ENCODE measurements at regions not wholly inside any gene's neighbourhood (a gene's known extent, or its start where the extent isn't known, plus 50 kb on each side); places are given as distances from the start of the nearest gene placed in this dataset.

- Histone ChIP-seq H3K4me1 (ENCODE audit: control insufficient read depth in 1 of 2, insufficient read depth in 2 of 2, low read length in 2 of 2) (no peaks in the 10 kb centered on the region), H3K36me3 (ENCODE audit: control insufficient read depth in 1 of 2, insufficient read depth in 2 of 2, low read length in 2 of 2) (no peaks in the 10 kb centered on the region), H3K9ac (ENCODE audit: low read depth in 1 of 2, low read length in 2 of 2) (no peak overlapping the region), H3K9me3 (ENCODE audit: control insufficient read depth in 1 of 2, low read length in 2 of 2) (no peaks in the 10 kb centered on the region), H3K27ac (ENCODE audit: low read depth, low read length) (no peak overlapping the region), H3K27me3 (ENCODE audit: control insufficient read depth in 1 of 2, insufficient read depth in 2 of 2, low read length in 2 of 2) (no peaks in the 10 kb centered on the region), H3K4me3 (ENCODE audit: low read depth in 1 of 2, low read length in 2 of 2) (no peak overlapping the region)
These were observed 355.8 kb upstream of the C2CD4B start for GRCh38 chr15:62520887-62521286.

- Histone ChIP-seq H3K36me3 (ENCODE audit: control insufficient read depth in 1 of 2, insufficient read depth in 2 of 2, low read length in 2 of 2) (no peaks in the 10 kb centered on the region), H3K4me3 (ENCODE audit: low read depth in 1 of 2, low read length in 2 of 2) (no peak overlapping the region), H3K4me1 (ENCODE audit: control insufficient read depth in 1 of 2, insufficient read depth in 2 of 2, low read length in 2 of 2) (no peaks in the 10 kb centered on the region), H3K27me3 (ENCODE audit: control insufficient read depth in 1 of 2, insufficient read depth in 2 of 2, low read length in 2 of 2) (no peaks in the 10 kb centered on the region), H3K9me3 (ENCODE audit: control insufficient read depth in 1 of 2, low read length in 2 of 2) (no peaks in the 10 kb centered on the region), H3K27ac (ENCODE audit: low read depth, low read length) (no peak overlapping the region), H3K9ac (ENCODE audit: low read depth in 1 of 2, low read length in 2 of 2) (no peak overlapping the region)
These were observed 356.3 kb upstream of the C2CD4B start for GRCh38 chr15:62521396-62521795.

- Histone ChIP-seq H3K9ac (ENCODE audit: low read depth in 1 of 2, low read length in 2 of 2) (no peak overlapping the region), H3K27ac (ENCODE audit: low read depth, low read length) (no peak overlapping the region), H3K4me3 (ENCODE audit: low read depth in 1 of 2, low read length in 2 of 2) (no peak overlapping the region), H3K4me1 (ENCODE audit: control insufficient read depth in 1 of 2, insufficient read depth in 2 of 2, low read length in 2 of 2) (no peaks in the 10 kb centered on the region), H3K36me3 (ENCODE audit: control insufficient read depth in 1 of 2, insufficient read depth in 2 of 2, low read length in 2 of 2) (no peaks in the 10 kb centered on the region), H3K27me3 (ENCODE audit: control insufficient read depth in 1 of 2, insufficient read depth in 2 of 2, low read length in 2 of 2) (no peaks in the 10 kb centered on the region), H3K9me3 (ENCODE audit: control insufficient read depth in 1 of 2, low read length in 2 of 2) (no peaks in the 10 kb centered on the region)
These were observed 359.8 kb upstream of the C2CD4B start for GRCh38 chr15:62524848-62525247.

GRCh38 chr15:62527387-62527786 lies 362.3 kb upstream of the C2CD4B start:
- Histone ChIP-seq H3K36me3 (ENCODE audit: control insufficient read depth in 1 of 2, insufficient read depth in 2 of 2, low read length in 2 of 2) (no peaks in the 10 kb centered on the region), H3K9ac (ENCODE audit: low read depth in 1 of 2, low read length in 2 of 2) (no peak overlapping the region), H3K27me3 (ENCODE audit: control insufficient read depth in 1 of 2, insufficient read depth in 2 of 2, low read length in 2 of 2) (no peaks in the 10 kb centered on the region), H3K27ac (ENCODE audit: low read depth, low read length) (no peak overlapping the region), H3K9me3 (ENCODE audit: control insufficient read depth in 1 of 2, low read length in 2 of 2) (no peaks in the 10 kb centered on the region), H3K4me1 (ENCODE audit: control insufficient read depth in 1 of 2, insufficient read depth in 2 of 2, low read length in 2 of 2) (no peaks in the 10 kb centered on the region), H3K4me3 (ENCODE audit: low read depth in 1 of 2, low read length in 2 of 2) (no peak overlapping the region)

GRCh38 chr15:62528505-62528904 lies 363.4 kb upstream of the C2CD4B start:
- Histone ChIP-seq H3K9ac (ENCODE audit: low read depth in 1 of 2, low read length in 2 of 2) (no peak overlapping the region), H3K27me3 (ENCODE audit: control insufficient read depth in 1 of 2, insufficient read depth in 2 of 2, low read length in 2 of 2) (no peaks in the 10 kb centered on the region), H3K4me3 (ENCODE audit: low read depth in 1 of 2, low read length in 2 of 2) (no peak overlapping the region), H3K9me3 (ENCODE audit: control insufficient read depth in 1 of 2, low read length in 2 of 2) (no peaks in the 10 kb centered on the region), H3K36me3 (ENCODE audit: control insufficient read depth in 1 of 2, insufficient read depth in 2 of 2, low read length in 2 of 2) (no peaks in the 10 kb centered on the region), H3K27ac (ENCODE audit: low read depth, low read length) (no peak overlapping the region), H3K4me1 (ENCODE audit: control insufficient read depth in 1 of 2, insufficient read depth in 2 of 2, low read length in 2 of 2) (no peaks in the 10 kb centered on the region)

- Histone ChIP-seq H3K9me3 (ENCODE audit: control insufficient read depth in 1 of 2, low read length in 2 of 2) (no peaks in the 10 kb centered on the region), H3K4me3 (ENCODE audit: low read depth in 1 of 2, low read length in 2 of 2) (no peak overlapping the region), H3K27me3 (ENCODE audit: control insufficient read depth in 1 of 2, insufficient read depth in 2 of 2, low read length in 2 of 2) (no peaks in the 10 kb centered on the region), H3K27ac (ENCODE audit: low read depth, low read length) (no peak overlapping the region), H3K9ac (ENCODE audit: low read depth in 1 of 2, low read length in 2 of 2) (no peak overlapping the region), H3K4me1 (ENCODE audit: control insufficient read depth in 1 of 2, insufficient read depth in 2 of 2, low read length in 2 of 2) (no peaks in the 10 kb centered on the region), H3K36me3 (ENCODE audit: control insufficient read depth in 1 of 2, insufficient read depth in 2 of 2, low read length in 2 of 2) (no peaks in the 10 kb centered on the region)
These were observed 367.3 kb upstream of the C2CD4B start for GRCh38 chr15:62532367-62532766.

- Histone ChIP-seq H3K9me3 (ENCODE audit: control insufficient read depth in 1 of 2, low read length in 2 of 2) (no peaks in the 10 kb centered on the region), H3K27ac (ENCODE audit: low read depth, low read length) (no peak overlapping the region), H3K4me1 (ENCODE audit: control insufficient read depth in 1 of 2, insufficient read depth in 2 of 2, low read length in 2 of 2) (no peaks in the 10 kb centered on the region), H3K36me3 (ENCODE audit: control insufficient read depth in 1 of 2, insufficient read depth in 2 of 2, low read length in 2 of 2) (no peaks in the 10 kb centered on the region), H3K4me3 (ENCODE audit: low read depth in 1 of 2, low read length in 2 of 2) (no peak overlapping the region), H3K9ac (ENCODE audit: low read depth in 1 of 2, low read length in 2 of 2) (no peak overlapping the region), H3K27me3 (ENCODE audit: control insufficient read depth in 1 of 2, insufficient read depth in 2 of 2, low read length in 2 of 2) (no peaks in the 10 kb centered on the region)
These were observed 368.6 kb upstream of the C2CD4B start for GRCh38 chr15:62533687-62534086.

GRCh38 chr15:62534996-62535395 lies 369.9 kb upstream of the C2CD4B start:
- Histone ChIP-seq H3K4me1 (ENCODE audit: control insufficient read depth in 1 of 2, insufficient read depth in 2 of 2, low read length in 2 of 2) (no peaks in the 10 kb centered on the region), H3K36me3 (ENCODE audit: control insufficient read depth in 1 of 2, insufficient read depth in 2 of 2, low read length in 2 of 2) (no peaks in the 10 kb centered on the region), H3K27ac (ENCODE audit: low read depth, low read length) (no peak overlapping the region), H3K9ac (ENCODE audit: low read depth in 1 of 2, low read length in 2 of 2) (no peak overlapping the region), H3K9me3 (ENCODE audit: control insufficient read depth in 1 of 2, low read length in 2 of 2) (no peaks in the 10 kb centered on the region), H3K4me3 (ENCODE audit: low read depth in 1 of 2, low read length in 2 of 2) (no peak overlapping the region), H3K27me3 (ENCODE audit: control insufficient read depth in 1 of 2, insufficient read depth in 2 of 2, low read length in 2 of 2) (no peaks in the 10 kb centered on the region)

GRCh38 chr15:62539236-62539635 lies 374.2 kb upstream of the C2CD4B start:
- Histone ChIP-seq H3K27ac (ENCODE audit: low read depth, low read length) (no peak overlapping the region), H3K36me3 (ENCODE audit: control insufficient read depth in 1 of 2, insufficient read depth in 2 of 2, low read length in 2 of 2) (no peaks in the 10 kb centered on the region), H3K4me3 (ENCODE audit: low read depth in 1 of 2, low read length in 2 of 2) (no peak overlapping the region), H3K9ac (ENCODE audit: low read depth in 1 of 2, low read length in 2 of 2) (no peak overlapping the region), H3K4me1 (ENCODE audit: control insufficient read depth in 1 of 2, insufficient read depth in 2 of 2, low read length in 2 of 2) (peaks cover 0 to 3% of the 10 kb centered on the region in 2 donors), H3K27me3 (ENCODE audit: control insufficient read depth in 1 of 2, insufficient read depth in 2 of 2, low read length in 2 of 2) (no peaks in the 10 kb centered on the region), H3K9me3 (ENCODE audit: control insufficient read depth in 1 of 2, low read length in 2 of 2) (no peaks in the 10 kb centered on the region)

GRCh38 chr15:62541250-62541649 lies 376.2 kb upstream of the C2CD4B start:
- H3K27me3 ChIP-seq (ENCODE audit: control insufficient read depth in 1 of 2, insufficient read depth in 2 of 2, low read length in 2 of 2) = no peaks in the 10 kb centered on the region
- no peaks in the 10 kb centered on the region for H3K9me3 ChIP-seq (ENCODE audit: control insufficient read depth in 1 of 2, low read length in 2 of 2)
- H3K4me3 ChIP-seq (ENCODE audit: low read depth in 1 of 2, low read length in 2 of 2) = no peak overlapping the region
- H3K4me1 ChIP-seq (ENCODE audit: control insufficient read depth in 1 of 2, insufficient read depth in 2 of 2, low read length in 2 of 2) = peaks cover 12 to 16% of the 10 kb centered on the region in 2 donors
- no peaks in the 10 kb centered on the region for H3K36me3 ChIP-seq (ENCODE audit: control insufficient read depth in 1 of 2, insufficient read depth in 2 of 2, low read length in 2 of 2)
- H3K27ac ChIP-seq (ENCODE audit: low read depth, low read length) = no peak overlapping the region
- H3K9ac ChIP-seq (ENCODE audit: low read depth in 1 of 2, low read length in 2 of 2) = no peak overlapping the region

GRCh38 chr15:62541846-62542245 lies 376.8 kb upstream of the C2CD4B start:
- Histone ChIP-seq H3K4me1 (ENCODE audit: control insufficient read depth in 1 of 2, insufficient read depth in 2 of 2, low read length in 2 of 2) (peaks cover 18 to 19% of the 10 kb centered on the region in 2 donors), H3K27ac (ENCODE audit: low read depth, low read length) (no peak overlapping the region), H3K9me3 (ENCODE audit: control insufficient read depth in 1 of 2, low read length in 2 of 2) (no peaks in the 10 kb centered on the region), H3K27me3 (ENCODE audit: control insufficient read depth in 1 of 2, insufficient read depth in 2 of 2, low read length in 2 of 2) (no peaks in the 10 kb centered on the region), H3K36me3 (ENCODE audit: control insufficient read depth in 1 of 2, insufficient read depth in 2 of 2, low read length in 2 of 2) (no peaks in the 10 kb centered on the region), H3K4me3 (ENCODE audit: low read depth in 1 of 2, low read length in 2 of 2) (no peak overlapping the region), H3K9ac (ENCODE audit: low read depth in 1 of 2, low read length in 2 of 2) (no peak overlapping the region)
